A673 (cell line): ENCODE measurements at regions not wholly inside any gene's neighbourhood (a gene's known extent, or its start where the extent isn't known, plus 50 kb on each side); places are given as distances from the start of the nearest gene placed in this dataset.

Experiments
- CTCF ChIP-seq: fragments of 300-800, 200-600 bp; sonication (generic); conservative IDR thresholded peaks from 2 replicates; pipeline ENCODE4 v1.5.1; 2017; ENCODE audit warnings: low read depth, mild to moderate bottlenecking, antibody characterized with exemption, low read length, moderate library complexity, mixed read lengths
- EZH2 ChIP-seq: fragments of 200-600 bp; sonication (generic); IDR thresholded peaks from 2 replicates; pipeline ENCODE4 v1.6.1; 2017; ENCODE audit warnings: borderline replicate concordance, low read depth, mild to moderate bottlenecking, mixed read lengths, antibody characterized with exemption, low read length; ENCODE audit not compliant: poor library complexity, severe bottlenecking

GRCh38 chr5:125412561-125413495 lies 666.4 kb upstream of the ZNF608 start:
- TF ChIP-seq CTCF (peak; percentile 67), EZH2 (no peak)
